Keratinocyte (primary cell): ENCODE measurements at regions not wholly inside any gene's neighbourhood (a gene's known extent, or its start where the extent isn't known, plus 50 kb on each side); places are given as distances from the start of the nearest gene placed in this dataset.

Experiments
- DNase-seq: peaks from one replicate; pipeline ENCODE4 v3.0.0-alpha.2; 2011; ENCODE audit warnings: low read depth, missing footprints, low spot score
- FAIRE-seq: peaks from 2 replicates; lab custom pipeline; 2011; peaks lifted over from hg19 to GRCh38; lab: Jason Lieb, UNC
- H2AFZ ChIP-seq: 2 replicates; pipeline ENCODE4 v1.6.0; 2012; ENCODE audit warnings: low read length, control low read depth, inconsistent platforms; ENCODE audit not compliant: control insufficient read depth
- H3K27ac ChIP-seq: 2 replicates; pipeline ENCODE4 v1.5.1; 2011; ENCODE audit warnings: low read length; ENCODE audit not compliant: control insufficient read depth, insufficient read depth
- H3K27me3 ChIP-seq: 3 replicates; pipeline ENCODE4 v1.6.0; 2011; ENCODE audit warnings: low read length; ENCODE audit not compliant: control insufficient read depth, insufficient read depth; ENCODE audit errors: extremely low read depth
- H3K36me3 ChIP-seq, 2 experiments: 2 replicates in 1 of 2; 3 replicates in 1 of 2; pipeline ENCODE4 v1.5.1; 2011; ENCODE audit warnings: low read length in 2 of 2, mild to moderate bottlenecking in 1 of 2; ENCODE audit not compliant: control insufficient read depth in 2 of 2, insufficient read depth in 2 of 2; ENCODE audit errors: extremely low read depth in 1 of 2
- H3K4me1 ChIP-seq: 3 replicates; pipeline ENCODE4 v1.5.1; 2011; ENCODE audit warnings: low read length; ENCODE audit not compliant: control insufficient read depth, insufficient read depth; ENCODE audit errors: extremely low read depth
- H3K4me2 ChIP-seq: 3 replicates; pipeline ENCODE4 v1.6.0; 2011; ENCODE audit warnings: low read depth, low read length; ENCODE audit not compliant: control insufficient read depth, insufficient read depth; ENCODE audit errors: extremely low read depth
- H3K4me3 ChIP-seq, 3 experiments: fragments of 200-600 bp in 1 of 3; sonication (generic) in 1 of 3; 2 replicates in 2 of 3; 3 replicates in 1 of 3; pipeline ENCODE4 v1.5.1; 2011 to 2016; ENCODE audit warnings: low read length in 3 of 3, mild to moderate bottlenecking in 3 of 3, control low read depth in 2 of 3, inconsistent platforms in 1 of 3, low read depth in 1 of 3, mixed read lengths in 1 of 3, mixed run types in 1 of 3, moderate library complexity in 1 of 3; ENCODE audit not compliant: control insufficient read depth in 2 of 3, insufficient read depth in 2 of 3; ENCODE audit errors: extremely low read depth in 1 of 3
- H3K79me2 ChIP-seq: 2 replicates; pipeline ENCODE4 v1.6.0; 2012; ENCODE audit warnings: low read length; ENCODE audit not compliant: control insufficient read depth, insufficient read depth
- H3K9ac ChIP-seq: 3 replicates; pipeline ENCODE4 v1.6.0; 2011; ENCODE audit warnings: low read length; ENCODE audit not compliant: control insufficient read depth, insufficient read depth; ENCODE audit errors: extremely low read depth
- H3K9me1 ChIP-seq: 3 replicates; pipeline ENCODE4 v1.6.0; 2011; ENCODE audit warnings: low read length; ENCODE audit not compliant: control insufficient read depth, insufficient read depth; ENCODE audit errors: extremely low read depth
- H3K9me3 ChIP-seq: 2 replicates; pipeline ENCODE4 v1.5.1; 2012; ENCODE audit warnings: low read depth, low read length; ENCODE audit not compliant: control insufficient read depth
- H4K20me1 ChIP-seq: 3 replicates; pipeline ENCODE4 v1.6.0; 2011; ENCODE audit warnings: low read length; ENCODE audit not compliant: control insufficient read depth, insufficient read depth; ENCODE audit errors: extremely low read depth
- EZH2 ChIP-seq: IDR thresholded peaks from one replicate; pipeline ENCODE4 v1.6.1; 2012; ENCODE audit warnings: inconsistent platforms, mild to moderate bottlenecking, low read length, moderate library complexity
- dilution Hi-C: fragments of 300-500 bp; cut with MboI; formaldehyde crosslinking; loops from one replicate; pipeline ENCODE4 v1.7.0; 2020; ENCODE audit warnings: low sequenced_read_pairs; ENCODE audit not compliant: extremely low pct_ligation_motif_present
- TF ChIP-seq, protein P1 (sequence below), 3 experiments: IDR thresholded peaks in 1 of 3; conservative IDR thresholded peaks in 1 of 3; optimal IDR thresholded peaks in 1 of 3; 2 replicates in 2 of 3; 3 replicates in 1 of 3; pipeline versions ENCODE3 to v1.5.1; 2011; ENCODE audit warnings: low read length in 3 of 3, mild to moderate bottlenecking in 3 of 3, moderate library complexity in 2 of 3, control low read depth in 1 of 3, inconsistent platforms in 1 of 3; ENCODE audit not compliant: insufficient read depth in 2 of 3; ENCODE audit errors: extremely low read depth in 1 of 3

DNA sequence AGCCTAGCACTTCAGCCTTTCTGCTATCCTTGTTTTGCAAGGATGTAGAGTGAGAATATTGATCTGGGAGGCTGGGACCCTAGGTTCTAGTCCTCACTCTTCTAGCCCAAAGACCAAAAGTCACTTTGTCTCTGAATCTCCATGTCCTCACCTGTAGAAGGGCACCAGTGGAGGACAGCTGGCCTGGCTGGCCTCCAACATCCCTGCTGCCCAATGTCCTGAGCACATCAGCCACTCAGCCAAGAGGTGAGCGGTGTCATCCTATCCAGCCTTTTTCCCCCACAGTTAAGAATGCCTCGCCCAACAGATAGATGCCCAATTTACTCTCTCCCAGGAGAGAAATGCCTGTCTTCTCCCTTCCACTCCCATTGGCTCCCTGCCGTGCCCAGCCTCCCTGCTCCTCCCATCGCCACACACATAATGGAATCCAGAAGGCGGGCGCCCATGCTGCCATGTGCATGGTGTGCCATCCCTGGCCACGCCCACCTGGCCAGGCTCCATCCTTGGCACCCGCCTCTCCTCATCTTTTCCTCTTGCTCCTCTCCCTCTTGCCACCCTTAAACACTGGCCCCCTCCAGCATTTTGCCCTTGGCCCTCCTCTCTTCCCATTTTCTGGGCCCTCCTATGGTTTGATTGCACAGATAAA is 157.3 kb upstream of the SDK2 start:
- Histone ChIP-seq H3K9me1 (no peaks in the 10 kb centered on the region), H3K4me2 (no peak overlapping the region), H2AFZ (no peak overlapping the region), H3K27ac (no peak overlapping the region), H3K79me2 (no peaks in the 10 kb centered on the region), H3K9ac (no peak overlapping the region), H3K4me1 (peaks cover 8% of the 10 kb centered on the region), H3K9me3 (no peaks in the 10 kb centered on the region), H4K20me1 (no peaks in the 10 kb centered on the region), H3K36me3 (no peaks in the 10 kb centered on the region), H3K4me3 (no peak overlapping the region), H3K27me3 (no peaks in the 10 kb centered on the region)
- no peak for FAIRE-seq
- no peak for DNase-seq
- TF ChIP-seq EZH2: no peak
- TF ChIP-seq, protein P1, sequence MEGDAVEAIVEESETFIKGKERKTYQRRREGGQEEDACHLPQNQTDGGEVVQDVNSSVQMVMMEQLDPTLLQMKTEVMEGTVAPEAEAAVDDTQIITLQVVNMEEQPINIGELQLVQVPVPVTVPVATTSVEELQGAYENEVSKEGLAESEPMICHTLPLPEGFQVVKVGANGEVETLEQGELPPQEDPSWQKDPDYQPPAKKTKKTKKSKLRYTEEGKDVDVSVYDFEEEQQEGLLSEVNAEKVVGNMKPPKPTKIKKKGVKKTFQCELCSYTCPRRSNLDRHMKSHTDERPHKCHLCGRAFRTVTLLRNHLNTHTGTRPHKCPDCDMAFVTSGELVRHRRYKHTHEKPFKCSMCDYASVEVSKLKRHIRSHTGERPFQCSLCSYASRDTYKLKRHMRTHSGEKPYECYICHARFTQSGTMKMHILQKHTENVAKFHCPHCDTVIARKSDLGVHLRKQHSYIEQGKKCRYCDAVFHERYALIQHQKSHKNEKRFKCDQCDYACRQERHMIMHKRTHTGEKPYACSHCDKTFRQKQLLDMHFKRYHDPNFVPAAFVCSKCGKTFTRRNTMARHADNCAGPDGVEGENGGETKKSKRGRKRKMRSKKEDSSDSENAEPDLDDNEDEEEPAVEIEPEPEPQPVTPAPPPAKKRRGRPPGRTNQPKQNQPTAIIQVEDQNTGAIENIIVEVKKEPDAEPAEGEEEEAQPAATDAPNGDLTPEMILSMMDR (optimal IDR thresholded peaks at IDR 0.05 in 1 of 3, IDR thresholded peaks at IDR 0.05 in 1 of 3, conservative IDR thresholded peaks at IDR 0.05 in 1 of 3; ENCODE audit: extremely low read depth in 1 of 3, insufficient read depth in 2 of 3, low read length in 3 of 3): no peak
- dilution Hi-C loops: no loop called here

DNA sequence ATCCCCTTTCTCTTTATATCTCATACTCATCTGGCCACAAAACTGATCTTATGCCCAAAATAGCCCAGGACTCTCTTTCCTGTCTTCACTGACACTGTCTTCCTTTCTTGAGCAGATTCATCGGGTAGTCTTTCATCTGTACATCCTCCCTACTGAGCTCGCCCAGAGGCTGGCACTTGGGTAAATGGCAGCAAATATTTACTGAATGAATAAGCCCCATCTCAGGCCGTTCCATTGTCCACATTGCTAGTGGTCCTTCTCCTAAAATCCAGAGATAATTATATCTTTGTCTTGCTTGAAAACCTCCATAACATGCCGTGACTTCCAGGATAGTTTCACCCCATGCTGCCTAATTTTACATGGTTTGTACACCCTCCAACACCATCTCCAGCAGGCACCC is 158.1 kb upstream of the SDK2 start:
- no peak overlapping the region for H3K4me2 ChIP-seq
- no peaks in the 10 kb centered on the region for H3K27me3 ChIP-seq
- dilution Hi-C loops: no loop called here
- H3K4me1 ChIP-seq: peaks cover 8% of the 10 kb centered on the region
- H3K4me3 ChIP-seq: no peak overlapping the region
- H3K36me3 ChIP-seq: no peaks in the 10 kb centered on the region
- no peaks in the 10 kb centered on the region for H3K9me1 ChIP-seq
- no peak overlapping the region for H3K27ac ChIP-seq
- no peaks in the 10 kb centered on the region for H3K79me2 ChIP-seq
- H3K9ac ChIP-seq: no peak overlapping the region
- DNase-seq (no peak), FAIRE-seq (no peak)
- no peak for TF ChIP-seq EZH2
- TF ChIP-seq, protein P1 (optimal IDR thresholded peaks at IDR 0.05 in 1 of 3, IDR thresholded peaks at IDR 0.05 in 1 of 3, conservative IDR thresholded peaks at IDR 0.05 in 1 of 3; ENCODE audit: extremely low read depth in 1 of 3, insufficient read depth in 2 of 3, low read length in 3 of 3): no peak
- no peaks in the 10 kb centered on the region for H4K20me1 ChIP-seq
- no peaks in the 10 kb centered on the region for H3K9me3 ChIP-seq
- no peak overlapping the region for H2AFZ ChIP-seq
